GM21423 (cell line): ENCODE measurements at regions not wholly inside any gene's neighbourhood (a gene's known extent, or its start where the extent isn't known, plus 50 kb on each side); places are given as distances from the start of the nearest gene placed in this dataset.

Experiments
- ATAC-seq: cut with Tn5 transposase; IDR thresholded peaks from one replicate; pipeline ENCODE4 v1.9.1; 2021; ENCODE audit warnings: mild to moderate bottlenecking, moderate library complexity; ENCODE audit not compliant: unreplicated experiment

DNA sequence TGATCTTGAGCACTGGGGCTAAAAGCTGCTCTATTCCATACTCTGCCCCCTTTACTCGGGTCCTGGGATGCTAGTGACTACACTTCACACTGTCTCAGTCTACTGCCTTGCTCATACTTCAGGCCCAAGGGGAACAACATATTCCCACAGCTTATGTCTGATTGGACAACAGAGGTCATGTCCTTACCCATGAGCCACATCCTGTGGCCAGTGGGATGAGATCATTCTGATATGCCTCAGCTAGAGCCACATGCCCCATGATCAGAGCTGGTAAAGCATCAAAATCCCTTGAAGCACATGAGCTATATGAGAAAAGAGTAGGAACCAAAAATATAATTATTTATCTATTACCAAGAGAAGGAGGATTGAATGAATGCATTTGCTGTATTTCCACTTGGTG, 290.1 kb upstream of the TSHZ3 start:
- no peak for ATAC-seq

DNA sequence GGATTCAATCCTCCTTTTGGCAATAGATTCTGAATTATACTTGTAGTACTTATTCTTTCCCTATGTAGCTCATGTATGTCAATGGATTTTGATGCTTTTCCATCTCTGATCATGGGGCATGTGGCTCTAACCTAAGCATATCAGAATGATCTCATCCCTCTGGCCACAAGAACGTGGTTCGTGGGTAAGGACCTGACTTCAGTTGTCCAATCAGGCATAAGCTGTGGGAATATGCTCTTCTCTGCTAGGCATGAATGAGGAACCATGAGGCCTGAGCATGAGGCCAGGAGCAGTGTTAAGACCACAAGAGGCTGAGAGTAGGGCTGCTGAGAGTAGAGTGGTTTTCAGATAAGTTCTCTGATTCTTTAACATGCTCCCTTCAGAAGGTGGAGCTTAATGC, 292.4 kb upstream of the TSHZ3 start:
- no peak for ATAC-seq

DNA sequence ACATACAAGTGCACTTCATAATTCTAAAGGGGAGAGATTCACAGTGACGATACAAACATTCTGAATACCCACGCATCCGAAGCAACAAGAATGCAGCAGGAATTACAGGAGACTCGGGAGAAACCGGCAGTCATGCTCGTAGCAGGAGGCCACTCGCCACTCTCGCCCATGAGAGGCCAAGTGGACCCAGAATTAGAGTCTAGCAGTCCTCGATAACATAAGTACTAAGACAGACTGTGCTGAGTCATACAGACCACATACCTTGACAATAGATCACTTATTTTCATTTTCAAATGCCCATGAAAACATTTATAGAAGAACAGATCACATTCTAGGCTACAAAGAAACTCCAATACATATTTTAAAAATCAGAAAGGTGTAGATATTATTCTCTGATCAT, 299.1 kb upstream of the TSHZ3 start:
- no peak for ATAC-seq

DNA sequence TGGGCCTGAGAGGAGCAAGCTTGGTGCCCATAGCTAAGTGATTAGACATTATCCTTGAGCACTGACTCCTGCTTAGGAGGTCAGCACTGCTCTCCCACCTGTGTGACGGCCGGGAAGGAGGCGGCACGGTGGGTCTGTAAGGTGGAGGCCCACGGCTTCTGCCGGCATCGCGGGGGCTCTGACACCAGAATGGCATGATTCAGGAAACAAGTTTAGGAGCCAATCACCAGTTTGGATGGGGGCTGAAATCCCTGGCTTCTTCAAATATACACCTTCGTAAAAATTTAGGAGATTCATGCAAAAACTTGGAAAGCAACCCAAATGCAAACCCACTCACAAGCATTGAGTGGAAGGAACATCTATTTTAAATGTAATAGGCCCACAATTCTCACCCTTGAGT, 307.3 kb upstream of the TSHZ3 start:
- no peak for ATAC-seq

DNA sequence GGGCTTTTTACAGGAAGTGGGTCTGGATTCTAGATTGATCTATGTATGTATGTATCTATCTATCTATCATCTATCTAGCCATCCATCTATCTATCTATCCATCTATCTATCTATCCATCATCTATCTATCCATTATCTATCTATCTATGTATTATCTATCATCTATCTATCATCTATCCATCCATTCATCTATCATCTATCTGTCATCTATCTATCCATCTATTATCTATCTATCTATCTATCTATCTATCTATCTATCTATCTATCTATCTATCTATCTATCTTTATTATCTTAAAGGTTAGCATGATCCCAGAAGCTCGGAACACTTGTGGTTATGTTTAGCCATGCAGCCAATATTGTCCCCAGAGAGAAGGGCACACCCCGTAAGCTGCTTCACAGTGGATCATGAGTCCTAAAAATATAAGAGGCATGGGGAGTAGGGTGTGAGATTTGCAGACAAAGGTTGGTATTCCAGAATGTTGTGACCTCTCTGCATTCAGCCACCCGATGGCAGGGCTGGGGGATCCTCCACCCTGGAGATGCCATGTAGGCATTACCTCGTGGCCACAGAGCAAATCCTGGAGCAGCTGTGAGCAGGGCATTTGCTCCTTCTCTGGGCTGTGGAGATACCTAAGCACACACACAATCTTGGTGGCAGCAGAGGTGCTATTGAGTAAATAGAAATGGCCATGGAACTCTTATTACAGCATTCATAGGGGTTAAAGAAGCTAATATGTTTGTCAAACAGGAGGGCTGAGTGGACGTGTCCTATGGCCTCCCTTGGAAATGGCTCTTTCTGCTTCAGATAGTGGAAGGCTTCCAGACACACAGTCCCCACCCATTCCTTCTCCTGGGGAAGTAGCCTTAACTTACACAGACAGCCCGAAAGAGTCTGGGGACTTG, 310.0 kb upstream of the TSHZ3 start:
- no peak for ATAC-seq

DNA sequence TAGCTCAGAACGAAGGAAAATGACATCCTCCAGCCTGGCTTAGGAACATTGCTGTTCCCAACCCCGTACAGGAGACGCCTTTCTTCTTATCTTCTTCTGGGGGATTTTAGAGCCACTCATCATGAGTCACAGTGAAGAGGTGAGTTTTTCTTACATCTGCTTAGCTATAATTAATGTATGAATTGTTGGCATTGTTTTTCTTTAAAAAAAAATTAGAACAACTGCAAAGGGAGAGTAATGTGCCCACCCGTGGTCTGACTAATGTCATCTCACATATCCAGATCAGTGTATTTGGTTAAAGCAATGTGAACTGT, 310.6 kb upstream of the TSHZ3 start:
- no peak for ATAC-seq

DNA sequence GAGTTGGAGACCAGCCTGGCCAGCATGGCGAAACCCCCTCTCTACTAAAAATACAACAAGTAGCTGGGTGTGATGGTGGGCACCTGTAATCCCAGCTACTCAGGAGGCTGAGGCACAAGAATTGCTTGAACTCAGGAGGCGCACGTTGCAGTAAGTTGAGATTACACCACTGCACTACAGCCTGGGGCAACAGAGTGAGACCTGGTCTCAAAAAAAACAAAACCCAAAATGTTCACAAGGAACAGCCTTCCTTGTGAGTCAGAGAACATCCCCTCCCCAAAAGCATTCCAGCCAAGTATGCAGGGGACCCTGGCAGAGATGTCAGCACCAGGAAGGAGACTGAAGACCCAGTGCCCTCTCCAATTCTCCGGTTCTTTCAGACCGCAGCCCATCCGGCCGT, 314.9 kb upstream of the TSHZ3 start:
- no peak for ATAC-seq

DNA sequence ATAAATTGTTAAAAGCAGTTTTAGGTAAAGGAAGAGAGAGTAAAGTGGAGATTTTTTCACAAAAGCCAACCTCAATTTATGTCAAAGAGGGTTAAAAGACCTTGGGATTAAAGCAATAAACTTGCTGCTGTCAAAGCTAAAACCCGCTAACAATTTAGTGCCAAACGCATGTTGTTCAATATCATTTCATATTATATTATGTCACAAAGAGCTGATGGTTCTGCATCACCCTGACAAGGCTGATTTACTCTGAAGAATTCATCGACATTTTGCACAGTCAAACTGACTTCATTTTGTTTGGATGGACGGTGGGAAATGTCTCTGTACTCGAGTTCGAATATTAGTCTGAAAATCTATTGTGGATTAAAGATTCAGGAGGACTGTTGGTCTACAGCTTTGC, 315.8 kb upstream of the TSHZ3 start:
- ATAC-seq = no peak

DNA sequence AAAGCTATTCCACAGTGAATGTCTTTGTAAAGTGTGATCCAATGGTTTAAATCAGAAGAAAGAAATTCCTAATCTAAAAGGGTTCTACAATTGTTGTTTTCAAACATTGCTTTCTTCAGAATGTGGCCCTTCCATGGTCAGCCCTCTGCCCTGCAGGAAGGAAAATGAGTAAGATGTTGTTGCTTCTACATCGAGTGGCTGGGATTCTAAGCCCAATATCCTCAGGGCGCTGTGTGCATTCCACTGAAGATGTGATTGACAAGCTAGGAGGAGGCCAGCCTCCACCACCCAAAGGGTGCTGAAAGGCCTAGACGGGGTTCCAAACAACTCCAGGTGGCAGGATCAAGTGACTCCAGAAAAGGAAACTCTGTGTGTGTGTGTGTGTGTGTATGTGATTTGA, 316.9 kb upstream of the TSHZ3 start:
- no peak for ATAC-seq

DNA sequence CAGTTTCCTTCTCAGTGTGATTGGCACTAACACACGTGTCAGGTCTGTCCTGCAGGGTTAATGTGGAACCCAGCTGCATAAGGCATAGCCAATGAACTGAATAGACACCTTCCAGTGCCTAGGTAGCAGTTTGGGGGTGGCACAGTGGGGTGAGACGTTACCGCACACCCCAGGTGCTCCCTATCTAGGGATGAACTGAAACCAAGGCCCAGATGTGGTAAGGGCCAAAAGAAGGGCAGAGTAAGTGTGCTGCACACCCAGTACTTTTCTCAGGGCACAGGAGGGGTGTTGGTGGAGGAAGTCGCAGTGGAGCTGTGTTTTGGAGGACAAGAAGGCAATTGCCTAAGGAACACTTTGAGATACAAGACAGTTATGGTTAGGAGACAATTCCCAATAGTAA, 317.9 kb upstream of the TSHZ3 start:
- no peak for ATAC-seq

DNA sequence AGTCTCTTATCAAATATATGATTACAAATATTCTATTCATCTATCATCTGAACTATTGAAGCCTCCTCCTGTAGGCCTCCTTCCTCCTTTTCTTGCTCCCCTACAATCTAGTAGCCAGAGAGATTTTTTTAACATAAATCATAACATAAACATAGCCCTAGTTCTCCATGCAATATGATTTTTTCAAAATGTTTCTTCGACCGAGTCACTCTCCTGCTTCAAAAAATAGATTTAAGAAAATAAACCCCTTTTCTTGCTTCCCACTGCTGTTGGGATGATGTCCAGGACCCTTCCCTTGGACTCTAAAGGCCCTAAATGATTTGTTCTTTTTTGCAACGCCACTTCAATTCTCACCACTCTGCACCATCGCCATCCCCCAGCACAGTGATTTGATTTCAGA, 319.7 kb upstream of the TSHZ3 start:
- no peak for ATAC-seq

DNA sequence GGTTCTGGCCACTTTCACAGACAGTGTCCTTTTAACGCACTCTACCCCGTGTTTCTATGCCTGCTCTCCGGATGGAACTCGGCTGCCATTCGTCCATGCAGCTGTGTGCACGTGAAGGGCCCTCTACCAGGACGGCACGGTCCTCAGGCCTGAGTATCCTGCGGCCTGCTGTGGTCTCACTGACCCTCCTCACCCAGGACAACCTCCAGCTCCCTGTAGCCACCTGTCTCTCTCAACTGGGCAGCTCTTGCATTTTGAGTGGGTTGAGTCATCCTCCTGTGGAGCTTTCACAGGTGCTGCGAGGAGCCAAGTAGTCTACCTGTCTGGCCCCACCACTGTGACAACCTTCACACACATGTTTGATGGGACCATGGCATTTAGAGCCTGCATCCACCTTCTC, 321.7 kb upstream of the TSHZ3 start:
- no peak for ATAC-seq

DNA sequence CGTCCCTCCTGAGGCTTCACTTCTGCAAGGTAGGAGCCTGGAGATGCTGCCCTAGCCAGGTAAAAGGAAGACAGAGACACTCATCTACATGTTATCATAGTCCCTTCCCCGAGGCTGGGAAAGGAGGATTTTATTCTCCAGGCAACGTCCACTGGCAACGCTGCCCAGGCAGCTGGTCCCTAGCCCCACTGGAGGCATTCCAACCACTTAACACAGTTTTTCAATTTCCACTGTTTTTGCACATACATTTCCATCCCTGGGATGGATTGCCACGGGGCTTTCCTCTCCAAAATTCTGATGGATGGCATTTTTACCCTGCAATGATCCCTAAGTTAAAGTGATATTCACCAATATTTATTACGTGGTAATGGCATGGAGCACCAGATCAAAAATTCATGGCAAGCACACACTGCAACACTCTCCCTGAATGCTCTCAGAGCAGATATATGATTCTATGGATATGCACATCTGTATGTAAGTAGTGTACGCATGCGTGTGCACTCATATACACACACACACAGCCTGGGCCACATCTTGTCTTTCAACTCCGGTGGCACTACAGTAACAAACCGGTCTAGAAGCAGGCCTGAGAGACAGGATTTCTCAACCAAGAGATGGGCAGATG, 322.3 kb upstream of the TSHZ3 start:
- ATAC-seq = no peak

DNA sequence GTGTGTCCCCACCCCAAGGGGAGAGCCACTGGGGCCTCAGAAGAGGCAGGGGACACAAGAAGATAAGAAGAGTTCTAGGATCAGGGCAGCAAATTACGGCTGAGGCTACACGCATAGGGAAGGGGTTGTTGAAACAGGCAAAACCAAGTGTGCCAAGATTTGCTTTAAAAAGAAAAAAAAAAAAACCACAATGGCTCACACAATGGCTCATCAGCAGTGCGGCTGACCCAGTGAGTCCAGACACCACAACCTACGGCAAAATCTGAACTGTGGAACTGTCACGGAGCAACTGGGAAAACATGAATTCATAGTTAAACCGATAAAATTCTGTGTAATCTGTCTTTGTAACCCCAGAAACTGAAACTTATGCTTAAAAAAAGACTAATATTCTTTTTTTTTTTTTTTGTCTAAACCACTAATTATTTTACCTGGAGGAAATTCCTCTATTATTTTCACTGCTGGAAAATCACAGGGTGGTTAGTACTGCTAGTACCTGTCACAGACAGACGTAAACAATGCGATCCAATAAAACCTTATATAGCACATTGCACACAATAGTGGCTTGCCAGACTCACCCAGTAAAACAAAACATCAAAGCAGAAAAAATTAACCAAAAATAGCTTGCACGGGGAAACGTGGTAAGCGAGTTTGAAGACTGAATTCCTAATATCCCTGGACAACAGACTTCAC, 325.4 kb upstream of the TSHZ3 start:
- no peak for ATAC-seq

DNA sequence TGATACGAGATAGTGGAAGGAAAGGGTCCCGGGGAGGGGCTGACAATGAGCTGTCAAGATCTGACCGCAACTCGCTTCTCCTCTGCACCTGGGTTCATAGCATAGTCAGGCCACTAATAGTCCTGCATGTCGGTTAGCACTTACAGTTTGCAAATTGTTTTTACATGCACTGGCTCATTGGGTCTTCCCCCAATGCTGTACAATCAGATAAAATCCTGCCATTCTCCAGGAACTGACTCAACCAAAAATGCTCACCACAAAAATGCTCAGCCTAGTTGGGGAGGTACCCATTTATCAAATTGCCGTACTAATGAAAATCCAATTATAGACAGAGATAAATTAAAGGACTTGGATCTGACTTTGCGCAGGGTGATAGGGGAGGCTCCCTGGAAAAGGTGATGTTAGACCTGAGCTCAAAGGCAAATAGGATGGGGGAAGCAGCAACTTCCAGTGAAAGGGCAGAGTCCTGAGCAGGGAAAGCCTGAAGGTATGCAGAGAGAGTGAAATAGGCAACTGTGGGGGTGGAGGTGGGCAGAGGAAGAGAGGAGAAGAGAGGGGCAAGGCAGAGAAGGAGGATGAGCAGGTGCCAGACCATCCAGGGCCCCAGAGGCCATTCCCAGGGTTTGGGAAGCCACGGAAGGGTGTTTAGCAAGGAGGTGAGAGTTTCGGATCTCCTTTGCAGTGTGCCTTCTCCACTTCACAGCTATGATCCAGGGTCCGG, 326.1 kb upstream of the TSHZ3 start:
- no peak for ATAC-seq

DNA sequence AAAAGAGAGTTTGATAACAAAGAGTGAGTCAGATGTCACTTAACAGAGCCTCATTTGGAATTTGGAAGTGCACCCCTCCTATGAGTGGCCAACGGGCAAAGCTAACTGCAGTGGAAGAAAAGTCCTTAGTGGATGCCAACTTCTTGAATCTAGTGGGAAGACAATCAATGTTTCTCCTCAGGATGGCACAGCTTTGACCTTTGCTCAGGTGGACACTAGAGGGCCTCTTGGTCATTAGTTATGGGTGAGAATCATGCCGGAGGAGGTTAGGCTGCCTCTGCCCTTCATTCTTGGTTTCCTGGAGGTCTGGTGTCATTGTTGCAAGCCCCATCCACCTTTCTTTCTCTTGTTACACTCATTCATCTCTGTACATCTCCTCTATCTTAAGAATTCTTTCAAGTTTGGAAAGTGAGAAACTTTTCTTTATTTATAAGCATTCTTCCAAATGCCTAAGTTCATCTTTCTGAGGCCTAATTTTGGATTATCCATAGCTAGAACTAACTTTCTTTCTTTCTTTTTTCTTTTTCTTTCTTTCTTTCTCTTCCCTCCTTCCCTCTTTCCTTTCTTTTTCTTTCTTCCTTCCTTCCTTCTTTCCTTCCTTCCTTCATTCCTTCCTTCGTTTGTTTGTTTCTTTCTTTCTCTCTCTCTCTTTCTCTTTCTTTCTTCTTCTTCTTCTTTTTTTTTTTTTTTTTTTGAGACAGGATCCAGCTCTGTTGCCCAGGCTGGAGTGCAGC, 327.2 kb upstream of the TSHZ3 start:
- no peak for ATAC-seq

DNA sequence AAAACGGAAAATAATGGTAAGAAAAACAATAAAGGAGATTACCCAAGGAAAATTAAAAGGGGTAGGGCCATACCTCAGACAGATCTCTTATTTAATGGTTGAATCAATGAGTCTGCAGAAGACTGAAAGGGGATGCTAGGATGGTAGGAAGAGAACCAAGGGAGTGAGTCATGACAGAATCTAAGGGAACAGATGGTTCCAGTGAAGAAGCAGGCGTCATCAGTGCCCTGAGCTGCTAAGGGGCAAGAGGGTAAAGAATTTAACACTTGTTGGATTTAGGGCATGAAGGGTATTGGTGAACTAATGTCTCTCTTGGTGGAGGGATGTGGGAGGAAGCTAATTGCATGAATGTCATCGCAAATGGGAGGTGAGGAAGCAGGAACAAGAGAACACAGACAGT, 329.2 kb upstream of the TSHZ3 start:
- no peak for ATAC-seq

DNA sequence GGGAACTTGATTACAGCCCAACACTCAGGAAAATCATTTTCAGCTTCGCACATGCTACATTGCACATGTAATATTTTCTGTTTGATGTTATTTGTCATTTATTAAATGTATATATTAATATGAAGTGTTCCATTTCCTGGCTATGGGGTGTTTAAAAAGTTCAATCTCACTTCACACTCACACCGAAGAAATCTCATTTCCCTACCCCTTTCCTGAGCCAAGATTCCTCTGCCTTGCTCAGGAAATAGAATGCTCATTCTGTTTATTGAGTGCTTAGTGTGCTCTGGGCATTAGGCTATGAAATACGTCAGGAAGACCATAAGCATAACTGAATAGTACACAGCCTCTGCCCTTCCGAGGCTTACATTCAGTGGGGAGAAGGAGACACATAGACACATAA, 331.9 kb upstream of the TSHZ3 start:
- no peak for ATAC-seq

DNA sequence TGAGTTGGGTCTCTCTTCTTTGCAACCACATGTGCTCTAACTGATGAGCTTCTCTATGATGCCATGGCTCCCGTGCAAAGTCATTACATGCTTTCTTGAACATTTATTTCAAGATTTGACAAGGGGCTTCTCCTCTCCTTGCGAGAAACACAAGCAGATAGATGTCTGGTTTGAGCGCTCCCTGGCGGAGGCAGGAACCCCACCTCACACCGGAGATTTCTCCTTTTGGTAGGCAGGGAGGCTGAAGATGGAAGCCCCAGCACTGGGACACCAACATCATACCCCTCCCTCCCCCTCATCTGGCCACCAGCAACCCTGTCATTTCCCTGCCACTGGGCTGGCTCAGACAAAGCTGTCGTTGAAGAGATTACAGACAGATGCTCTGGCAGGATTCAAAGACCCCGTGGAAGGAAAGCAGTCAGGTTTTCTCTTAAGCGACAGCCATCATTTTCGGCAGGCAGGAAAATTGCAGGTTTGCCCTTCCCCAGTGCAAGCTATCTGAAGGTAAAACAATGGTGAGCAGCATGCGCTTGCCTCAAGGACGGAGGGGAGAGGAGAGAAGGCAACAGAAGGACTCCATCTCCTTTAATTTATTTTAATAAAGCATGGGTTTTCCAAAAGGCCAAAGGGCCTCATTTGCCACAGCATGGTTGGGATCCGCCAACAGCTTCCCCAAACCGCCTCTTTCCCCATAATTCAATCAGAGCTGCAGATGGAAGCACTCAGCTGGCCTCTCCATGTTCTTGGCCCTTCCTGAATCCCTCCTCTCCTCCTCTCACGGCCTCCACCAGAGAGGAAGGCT, 344.1 kb upstream of the TSHZ3 start:
- ATAC-seq = no peak

DNA sequence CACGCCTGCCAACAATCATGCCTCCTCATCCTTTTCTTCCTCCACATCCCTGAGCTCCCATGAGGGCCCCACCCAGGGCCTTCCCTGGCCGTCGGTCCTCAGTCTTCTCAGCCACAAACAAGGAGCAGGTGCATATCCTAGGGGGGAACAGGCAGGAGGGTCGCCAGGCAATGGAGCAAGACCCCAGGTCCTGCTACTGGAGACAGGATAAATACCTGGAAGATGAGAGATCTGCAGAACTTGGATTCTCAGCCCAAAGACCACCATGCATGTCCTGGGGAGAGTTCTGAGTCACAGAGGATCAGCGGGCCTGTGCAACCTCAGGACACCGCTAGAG, 344.7 kb upstream of the TSHZ3 start:
- ATAC-seq = no peak
